ENCODE measurements at regions not wholly inside any gene's neighbourhood (a gene's known extent, or its start where the extent isn't known, plus 50 kb on each side); places are given as distances from the start of the nearest gene placed in this dataset.

- no peak for TF ChIP-seq CTCF (conservative IDR thresholded peaks at IDR 0.05)
- no peak for TF ChIP-seq ZFX (IDR thresholded peaks at IDR 0.05)
- H3K27ac ChIP-seq: peak overlapping the region; percentile 2; the same call in 1 of the 2 replicates
Measured at GRCh38 chr12:132428936-132429601, 60.9 kb upstream of the FBRSL1 start.

DNA sequence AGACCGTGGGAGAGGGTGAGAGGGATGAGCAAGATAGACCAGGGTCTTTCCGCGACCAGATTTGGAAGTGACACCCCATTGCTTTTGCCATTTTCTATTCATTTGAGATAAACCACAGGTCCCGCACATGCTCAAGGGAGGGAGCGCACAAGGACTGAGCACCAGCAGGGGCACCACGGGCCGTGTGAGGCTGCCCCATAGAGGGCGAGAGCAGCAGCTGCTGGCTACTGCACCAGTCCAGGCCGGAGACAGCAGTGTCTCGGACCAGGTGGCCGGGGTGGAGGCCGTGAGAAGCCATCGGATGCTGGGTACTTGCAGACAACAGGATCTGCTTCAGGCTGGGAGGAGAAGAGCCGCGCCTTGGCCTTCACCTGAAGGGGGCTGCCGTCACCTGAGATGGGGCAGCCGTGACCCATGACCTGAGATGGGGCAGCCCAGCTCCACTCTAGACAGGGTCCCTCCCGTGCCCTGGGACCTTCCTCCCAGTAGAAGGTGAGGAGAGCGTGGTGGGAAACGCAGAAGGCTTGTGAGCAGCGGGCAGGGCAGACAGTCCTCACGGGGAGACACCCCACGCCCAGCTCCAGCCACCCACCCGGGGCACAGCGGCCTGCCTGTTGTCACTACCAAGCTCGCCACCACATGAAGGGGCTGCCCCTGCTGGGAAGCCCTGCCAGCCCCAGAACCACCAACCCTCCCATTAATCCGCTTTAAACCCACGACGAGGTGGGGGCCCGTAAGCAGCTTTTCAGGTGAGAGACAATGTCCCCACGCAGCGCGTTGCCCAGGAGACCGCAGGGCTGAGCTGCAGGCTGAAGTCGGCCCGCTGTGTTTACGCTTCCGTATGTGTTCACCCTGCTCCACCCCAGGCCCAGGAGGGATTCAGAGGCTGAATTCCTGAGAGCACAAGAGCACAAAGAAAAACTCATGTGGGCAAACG lies 61.7 kb upstream of the FBRSL1 start:
- no peak overlapping the region for H3K27ac ChIP-seq
- TF ChIP-seq CTCF (conservative IDR thresholded peaks at IDR 0.05) (no peak), ZFX (IDR thresholded peaks at IDR 0.05) (no peak)

- no peak for TF ChIP-seq ZFX (IDR thresholded peaks at IDR 0.05)
- no peak for TF ChIP-seq CTCF (conservative IDR thresholded peaks at IDR 0.05)
- H3K27ac ChIP-seq: no peak overlapping the region
Measured at GRCh38 chr12:132427174-132427768, 62.7 kb upstream of the FBRSL1 start.

DNA sequence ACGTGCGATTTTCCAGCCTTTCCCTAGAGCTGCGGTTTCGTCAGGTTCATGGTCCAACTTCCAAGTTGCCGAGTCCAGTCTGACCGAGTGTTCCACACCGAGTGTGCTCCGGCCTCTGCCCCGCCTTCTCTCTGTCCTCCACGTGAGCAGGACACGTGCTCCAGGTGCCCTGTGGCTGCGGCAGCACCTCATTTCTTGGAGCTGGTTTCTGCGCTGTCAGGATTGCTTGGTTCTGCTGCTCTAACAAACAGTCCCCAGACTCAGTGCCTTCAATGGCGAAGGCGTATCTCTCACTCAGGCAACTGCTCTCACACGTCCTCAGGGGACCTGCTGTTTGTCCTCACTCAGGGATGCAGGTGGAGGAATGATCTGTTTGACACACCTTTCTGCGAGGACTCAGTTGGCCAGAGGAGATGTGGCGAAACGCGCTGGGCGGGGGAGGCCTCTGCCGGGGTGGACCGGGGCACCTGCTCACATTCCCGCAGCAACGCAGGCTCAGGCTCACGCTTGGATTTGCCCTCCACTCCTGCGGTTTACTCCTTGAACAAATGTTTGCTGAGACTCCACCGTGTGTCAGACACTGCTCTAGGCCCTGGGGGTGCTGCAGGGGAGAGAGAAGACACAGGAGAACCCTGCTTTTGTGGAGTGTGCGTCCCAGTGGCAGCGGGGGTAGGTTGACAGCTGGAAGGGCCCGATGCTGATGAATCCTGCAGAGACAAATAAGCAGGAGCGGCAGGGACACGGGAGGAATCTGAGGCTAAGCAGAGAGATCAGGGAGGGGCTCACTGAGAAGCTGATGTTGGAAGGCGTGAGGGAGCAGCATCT lies 63.4 kb upstream of the FBRSL1 start:
- TF ChIP-seq ZFX (IDR thresholded peaks at IDR 0.05) (no peak), CTCF (conservative IDR thresholded peaks at IDR 0.05) (no peak)
- H3K27ac ChIP-seq: no peak overlapping the region

DNA sequence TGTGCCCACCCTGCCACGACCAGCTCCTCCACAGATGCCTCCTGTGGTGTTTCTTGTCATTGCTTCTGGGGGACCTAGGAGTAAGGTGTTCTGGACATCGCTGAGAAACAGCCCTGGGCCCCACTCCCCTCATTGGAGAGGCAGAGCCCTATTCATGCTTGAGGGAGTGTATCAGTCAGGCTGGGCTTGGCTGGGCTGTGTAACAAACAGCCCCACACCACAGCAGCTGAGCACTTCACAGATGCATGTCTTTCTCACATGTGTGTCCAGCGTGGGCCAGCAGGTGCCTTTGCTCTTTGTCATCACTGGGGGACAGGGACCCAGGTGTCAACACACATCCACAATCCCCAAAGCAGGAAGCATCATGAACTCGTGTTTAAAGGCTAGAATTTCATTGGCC lies 65.1 kb upstream of the FBRSL1 start:
- no peak for TF ChIP-seq CTCF (conservative IDR thresholded peaks at IDR 0.05)
- TF ChIP-seq ZFX (IDR thresholded peaks at IDR 0.05): no peak
- H3K27ac ChIP-seq: no peak overlapping the region

DNA sequence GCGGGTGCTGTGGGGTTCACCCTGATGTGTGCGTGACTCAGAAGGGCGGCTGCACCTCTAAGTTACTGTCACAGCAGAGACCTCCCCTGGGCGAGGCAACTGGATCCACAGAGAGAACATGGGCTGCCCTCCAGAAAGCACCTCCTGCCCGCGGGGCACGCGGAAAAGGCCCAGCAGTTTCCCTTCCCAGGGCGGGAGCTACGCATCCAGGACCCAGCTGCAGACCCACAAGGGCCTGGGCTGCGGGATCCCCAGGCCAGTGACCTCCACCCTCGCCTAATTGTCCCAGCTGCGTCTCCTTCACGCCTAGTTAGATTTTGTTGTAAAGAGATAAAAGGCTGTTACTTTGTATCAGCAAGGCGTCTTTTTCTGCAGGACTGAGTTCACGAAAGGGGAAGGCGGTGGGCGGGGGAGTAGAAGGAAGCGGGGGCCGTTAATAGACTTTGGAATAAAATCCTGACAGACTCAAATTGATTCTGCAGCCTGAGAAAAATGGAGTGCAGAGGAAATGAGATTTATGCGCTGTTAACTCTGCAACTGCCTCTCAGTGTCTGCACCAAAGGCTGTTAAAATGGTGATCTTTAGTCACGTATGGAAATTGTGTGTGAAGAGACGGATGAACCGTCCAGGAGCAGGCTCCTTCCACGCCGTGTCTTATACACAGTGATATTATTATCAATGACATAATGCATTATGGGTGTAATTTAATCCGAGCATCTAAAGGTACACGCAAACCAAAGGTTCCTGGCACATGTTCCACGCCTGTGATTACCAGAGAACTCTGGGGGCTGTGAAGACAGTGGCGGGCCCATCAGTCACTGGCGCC lies 65.9 kb upstream of the FBRSL1 start:
- no peak for TF ChIP-seq CTCF (conservative IDR thresholded peaks at IDR 0.05)
- TF ChIP-seq ZFX (IDR thresholded peaks at IDR 0.05): no peak
- H3K27ac ChIP-seq: no peak overlapping the region

All from C4-2B (cell line).